Stimulated activated CD4-positive, alpha-beta T cell treated with anti-CD3 and anti-CD28 coated beads, Interleukin-4, amount 100 ng/mL, for 1 hour (primary cell): ENCODE measurements at regions not wholly inside any gene's neighbourhood (a gene's known extent, or its start where the extent isn't known, plus 50 kb on each side); places are given as distances from the start of the nearest gene placed in this dataset.
A peak's percentile ranks its signal among the peaks of the same experiment; 100 is the strongest.

Source experiments
- DNase-seq: peaks from one replicate; pipeline ENCODE4 v3.0.0-alpha.2; 2020

- peak; percentile 18 for DNase-seq
Measured at GRCh38 chr12:67161322-67161918, 107.7 kb upstream of the CAND1 start.

GRCh38 chr12:67173258-67173657, 95.9 kb upstream of the CAND1 start:
- DNase-seq = no peak

GRCh38 chr12:67182551-67182950, 86.6 kb upstream of the CAND1 start:
- DNase-seq = no peak

GRCh38 chr12:67193704-67194103, 75.5 kb upstream of the CAND1 start:
- peak; percentile 5 for DNase-seq

DNA sequence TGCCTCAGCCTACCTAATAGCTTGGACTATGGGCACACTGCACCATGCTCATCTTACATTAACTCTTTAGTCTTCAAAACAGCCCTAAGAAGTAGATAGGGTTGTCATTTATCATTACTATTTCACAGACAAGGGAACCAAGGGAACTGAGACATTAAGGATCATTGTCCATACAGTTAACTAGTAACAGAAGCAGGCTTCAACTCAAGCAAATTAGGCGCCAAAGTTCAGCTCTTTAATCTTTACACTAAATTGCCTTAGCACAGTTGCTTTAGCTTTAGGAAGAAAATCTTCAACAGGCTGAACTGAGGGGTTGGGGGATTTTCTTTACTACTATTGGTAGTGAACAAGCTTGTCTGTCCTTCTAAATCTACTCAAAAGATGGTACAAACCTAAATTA, 68.8 kb upstream of the CAND1 start:
- DNase-seq = no peak

GRCh38 chr12:67202011-67202677, 67.0 kb upstream of the CAND1 start:
- DNase-seq = no peak

DNA sequence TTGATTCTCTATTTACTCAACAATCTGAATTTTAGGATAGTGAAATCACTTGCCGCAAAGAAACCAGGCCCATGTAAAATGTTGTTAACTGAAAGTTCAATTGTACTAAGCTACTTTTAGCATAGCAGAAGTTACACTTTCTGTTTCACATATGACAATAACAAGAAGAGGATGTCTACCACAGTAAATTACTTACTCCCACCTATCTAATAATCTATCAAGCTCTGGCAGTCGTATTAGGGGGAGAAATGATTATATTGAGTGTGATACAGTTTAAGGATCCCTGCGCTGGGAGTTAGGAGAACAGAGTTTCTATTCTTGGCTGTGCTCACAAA, 66.5 kb upstream of the CAND1 start:
- no peak for DNase-seq

DNA sequence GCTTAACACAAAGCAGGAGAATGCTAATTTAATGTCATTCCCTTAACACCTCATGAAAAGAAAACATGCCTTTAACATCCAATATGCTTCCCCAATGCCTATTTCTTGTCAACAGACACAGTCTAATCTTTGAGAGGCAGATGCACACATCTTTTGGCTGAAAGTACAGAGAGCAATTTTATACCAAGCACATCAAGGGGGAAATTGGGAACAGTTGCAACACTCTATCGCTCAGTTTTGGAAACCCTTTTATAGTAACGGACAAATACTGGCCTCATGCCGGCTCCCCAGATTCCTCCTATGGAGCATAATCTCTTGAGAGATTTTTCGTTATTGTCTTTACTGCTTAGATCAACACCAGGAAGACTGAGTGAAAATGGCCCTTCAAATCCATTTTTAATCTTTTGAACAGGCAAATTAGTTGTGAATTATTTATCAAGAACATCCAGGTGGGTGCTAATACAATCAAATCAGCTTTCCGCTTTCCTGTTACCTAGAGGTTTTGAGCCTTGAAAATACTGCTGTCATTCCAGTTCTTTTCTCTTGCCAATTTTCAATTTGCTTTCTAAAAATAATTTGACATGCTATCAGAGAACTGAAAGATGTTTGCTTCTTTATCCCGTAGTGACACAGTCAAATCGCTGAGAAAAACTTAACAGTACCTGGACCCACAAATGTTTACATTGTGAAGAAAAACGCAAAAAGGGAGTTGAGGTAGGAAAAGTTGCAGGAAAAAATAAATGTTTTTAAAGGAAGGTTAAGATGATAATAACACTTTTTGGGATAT, 60.7 kb upstream of the CAND1 start:
- no peak for DNase-seq

GRCh38 chr12:67211029-67211428, 58.1 kb upstream of the CAND1 start:
- no peak for DNase-seq

DNA sequence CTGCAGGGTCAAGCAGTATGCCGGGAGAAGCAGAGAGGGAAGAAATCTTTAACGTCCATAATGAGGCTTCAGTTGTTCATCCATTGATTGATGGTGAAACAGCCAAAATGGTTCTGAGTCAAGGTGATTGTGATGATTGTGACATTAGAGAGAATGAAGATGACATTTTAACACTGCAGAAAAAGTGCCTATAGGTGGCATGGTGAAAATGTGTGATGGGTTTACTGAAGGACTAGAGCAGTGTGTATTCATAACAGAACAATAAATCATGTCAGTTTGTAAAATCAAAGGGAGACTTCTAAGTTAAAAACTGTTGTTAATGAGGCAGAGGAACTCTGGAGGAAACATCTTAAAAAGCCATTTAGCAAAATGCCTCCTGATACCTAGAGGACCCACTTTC, 57.7 kb upstream of the CAND1 start:
- DNase-seq = no peak

GRCh38 chr12:67217647-67218046, 51.5 kb upstream of the CAND1 start:
- DNase-seq = no peak
